ENCODE measurements at regions not wholly inside any gene's neighbourhood (a gene's known extent, or its start where the extent isn't known, plus 50 kb on each side); places are given as distances from the start of the nearest gene placed in this dataset.
A peak's percentile ranks its signal among the peaks of the same experiment; 100 is the strongest.

DNA sequence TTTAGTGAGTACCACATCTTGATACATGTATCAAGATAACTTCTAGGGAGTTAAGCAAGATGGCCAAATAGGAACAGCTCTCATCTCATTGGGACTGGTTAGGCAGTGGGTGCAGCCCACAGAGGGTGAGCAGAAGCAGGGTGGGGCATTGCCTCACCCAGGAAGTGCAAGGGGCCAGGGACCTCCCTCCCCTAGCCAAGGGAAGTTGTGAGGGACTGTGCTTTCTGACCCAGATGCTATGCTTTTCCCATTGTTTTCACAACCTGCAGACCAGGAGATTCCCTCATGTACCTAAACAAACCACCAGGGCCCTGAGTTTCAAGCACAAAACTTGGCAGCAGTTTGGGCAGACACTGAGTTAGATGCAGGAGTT is 665.0 kb upstream of the CBLB start:
- Histone ChIP-seq H3K27me3 (ENCODE audit: insufficient read depth, poor library complexity, severe bottlenecking) (no peaks in the 10 kb centered on the region), H3K27ac (replicated peaks) (no peak overlapping the region), H3K4me3 (replicated peaks; ENCODE audit: insufficient read depth, low read length) (no peak overlapping the region)
- no peak for TF ChIP-seq GABPA (IDR thresholded peaks at IDR 0.05; ENCODE audit: low read depth)
- TF ChIP-seq, protein P1, sequence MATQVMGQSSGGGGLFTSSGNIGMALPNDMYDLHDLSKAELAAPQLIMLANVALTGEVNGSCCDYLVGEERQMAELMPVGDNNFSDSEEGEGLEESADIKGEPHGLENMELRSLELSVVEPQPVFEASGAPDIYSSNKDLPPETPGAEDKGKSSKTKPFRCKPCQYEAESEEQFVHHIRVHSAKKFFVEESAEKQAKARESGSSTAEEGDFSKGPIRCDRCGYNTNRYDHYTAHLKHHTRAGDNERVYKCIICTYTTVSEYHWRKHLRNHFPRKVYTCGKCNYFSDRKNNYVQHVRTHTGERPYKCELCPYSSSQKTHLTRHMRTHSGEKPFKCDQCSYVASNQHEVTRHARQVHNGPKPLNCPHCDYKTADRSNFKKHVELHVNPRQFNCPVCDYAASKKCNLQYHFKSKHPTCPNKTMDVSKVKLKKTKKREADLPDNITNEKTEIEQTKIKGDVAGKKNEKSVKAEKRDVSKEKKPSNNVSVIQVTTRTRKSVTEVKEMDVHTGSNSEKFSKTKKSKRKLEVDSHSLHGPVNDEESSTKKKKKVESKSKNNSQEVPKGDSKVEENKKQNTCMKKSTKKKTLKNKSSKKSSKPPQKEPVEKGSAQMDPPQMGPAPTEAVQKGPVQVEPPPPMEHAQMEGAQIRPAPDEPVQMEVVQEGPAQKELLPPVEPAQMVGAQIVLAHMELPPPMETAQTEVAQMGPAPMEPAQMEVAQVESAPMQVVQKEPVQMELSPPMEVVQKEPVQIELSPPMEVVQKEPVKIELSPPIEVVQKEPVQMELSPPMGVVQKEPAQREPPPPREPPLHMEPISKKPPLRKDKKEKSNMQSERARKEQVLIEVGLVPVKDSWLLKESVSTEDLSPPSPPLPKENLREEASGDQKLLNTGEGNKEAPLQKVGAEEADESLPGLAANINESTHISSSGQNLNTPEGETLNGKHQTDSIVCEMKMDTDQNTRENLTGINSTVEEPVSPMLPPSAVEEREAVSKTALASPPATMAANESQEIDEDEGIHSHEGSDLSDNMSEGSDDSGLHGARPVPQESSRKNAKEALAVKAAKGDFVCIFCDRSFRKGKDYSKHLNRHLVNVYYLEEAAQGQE (IDR thresholded peaks at IDR 0.05; ENCODE audit: insufficient replicate concordance, low read depth) = no peak
- no peak for DNase-seq (ENCODE audit: low read depth in 1 of 2, low spot score in 1 of 2)

- no peaks in the 10 kb centered on the region for H3K27me3 ChIP-seq (ENCODE audit: insufficient read depth, poor library complexity, severe bottlenecking)
- TF ChIP-seq SPI1 (IDR thresholded peaks at IDR 0.05; ENCODE audit: borderline replicate concordance, low read depth) (no peak), POLR2AphosphoS5 (IDR thresholded peaks at IDR 0.05; ENCODE audit: low read depth) (no peak), CTCF (IDR thresholded peaks at IDR 0.05; ENCODE audit: insufficient read depth, low read length) (no peak), GABPA (IDR thresholded peaks at IDR 0.05; ENCODE audit: low read depth) (no peak)
- TF ChIP-seq, protein P1 (IDR thresholded peaks at IDR 0.05; ENCODE audit: insufficient replicate concordance, low read depth) = no peak
- no peak overlapping the region for H3K27ac ChIP-seq (replicated peaks)
- peak; percentile 5 to 29 for DNase-seq (ENCODE audit: low read depth in 1 of 2, low spot score in 1 of 2)
- no peak overlapping the region for H3K4me3 ChIP-seq (replicated peaks; ENCODE audit: insufficient read depth, low read length)
Observed at GRCh38 chr3:106534206-106534605, 665.4 kb upstream of the CBLB start.

GRCh38 chr3:106540743-106541142 is 671.9 kb upstream of the CBLB start:
- DNase-seq (ENCODE audit: low read depth in 1 of 2, low spot score in 1 of 2) = no peak
- Histone ChIP-seq H3K27me3 (ENCODE audit: insufficient read depth, poor library complexity, severe bottlenecking) (no peaks in the 10 kb centered on the region), H3K4me3 (replicated peaks; ENCODE audit: insufficient read depth, low read length) (no peak overlapping the region), H3K27ac (replicated peaks) (no peak overlapping the region)
- TF ChIP-seq CTCF (IDR thresholded peaks at IDR 0.05; ENCODE audit: insufficient read depth, low read length) = no peak
- no peak for TF ChIP-seq SPI1 (IDR thresholded peaks at IDR 0.05; ENCODE audit: borderline replicate concordance, low read depth)
- TF ChIP-seq, protein P1 (IDR thresholded peaks at IDR 0.05; ENCODE audit: insufficient replicate concordance, low read depth) = no peak
- TF ChIP-seq GABPA (IDR thresholded peaks at IDR 0.05; ENCODE audit: low read depth) = no peak
- TF ChIP-seq POLR2AphosphoS5 (IDR thresholded peaks at IDR 0.05; ENCODE audit: low read depth) = no peak

Data from HL-60 (cell line).